CD4-positive, alpha-beta T cell (primary cell): ENCODE measurements at regions not wholly inside any gene's neighbourhood (a gene's known extent, or its start where the extent isn't known, plus 50 kb on each side); places are given as distances from the start of the nearest gene placed in this dataset.

Experiments used
- ATAC-seq: fragments of 200-7000 bp; cut with Tn5 transposase; one replicate; pipeline ENCODE4 v1.10.0; 2022; ENCODE audit warnings: mild to moderate bottlenecking; ENCODE audit not compliant: poor library complexity
- CTCF ChIA-PET: fragments of 350-600 bp; sonication (Branson Sonifier 250); formaldehyde crosslinking; loops from one replicate; lab custom pipeline; 2021; ENCODE audit warnings: antibody characterized with exemption, inconsistent platforms; lab: Charles Lee
- POLR2A ChIA-PET: fragments of 350-600 bp; sonication (Branson Sonifier 250); formaldehyde crosslinking; loops from one replicate; lab custom pipeline; 2021; ENCODE audit warnings: antibody characterized with exemption, inconsistent platforms; lab: Charles Lee
- DNase-seq, 14 experiments: peaks; one replicate each; pipeline ENCODE4 v3.0.0-alpha.2; 2013 to 2020; ENCODE audit warnings: mixed read lengths in 2 of 14
- H3K27ac ChIP-seq, 2 donors: one replicate each; pipeline versions ENCODE4 v1.5.1 to v1.7.0; 2013; ENCODE audit warnings: low read length in 2 of 2, low read depth in 1 of 2, mild to moderate bottlenecking in 1 of 2
- H3K27me3 ChIP-seq, 2 experiments: 1 replicate in 1 of 2; 2 replicates in 1 of 2; pipeline versions ENCODE4 v1.6.1 to v1.7.0; 2013; ENCODE audit warnings: low read length in 2 of 2, control low read depth in 1 of 2, mild to moderate bottlenecking in 1 of 2, moderate library complexity in 1 of 2; ENCODE audit not compliant: insufficient read depth in 2 of 2, control insufficient read depth in 1 of 2
- H3K36me3 ChIP-seq: one replicate; pipeline ENCODE4 v1.6.1; 2013; ENCODE audit warnings: low read length, control low read depth; ENCODE audit not compliant: insufficient read depth
- H3K4me1 ChIP-seq: one replicate; pipeline ENCODE4 v1.6.1; 2013; ENCODE audit warnings: low read length, control low read depth; ENCODE audit not compliant: insufficient read depth
- H3K4me3 ChIP-seq: one replicate; pipeline ENCODE4 v1.5.1; 2013; ENCODE audit warnings: mild to moderate bottlenecking, low read length, moderate library complexity
- H3K9me3 ChIP-seq, 2 experiments: 1 replicate in 1 of 2; 2 replicates in 1 of 2; pipeline versions ENCODE4 v1.6.1 to v1.7.0; 2013; ENCODE audit warnings: low read length in 2 of 2, mild to moderate bottlenecking in 2 of 2, control low read depth in 1 of 2, moderate library complexity in 1 of 2; ENCODE audit not compliant: control insufficient read depth in 1 of 2, insufficient read depth in 1 of 2
- H3K27ac Mint-ChIP-seq: one replicate; pipeline ENCODE4 v1.8.0; 2020; ENCODE audit warnings: mixed read lengths
- H3K27me3 Mint-ChIP-seq: one replicate; pipeline ENCODE4 v1.8.0; 2021; ENCODE audit warnings: mixed read lengths
- H3K36me3 Mint-ChIP-seq: one replicate; pipeline ENCODE4 v1.8.0; 2021; ENCODE audit warnings: low read depth, mixed read lengths
- H3K4me1 Mint-ChIP-seq: one replicate; pipeline ENCODE4 v1.8.0; 2021; ENCODE audit warnings: low read depth, mixed read lengths
- H3K4me3 Mint-ChIP-seq: one replicate; pipeline ENCODE4 v1.8.0; 2020; ENCODE audit warnings: mild to moderate bottlenecking, mixed read lengths
- H3K9me3 Mint-ChIP-seq: one replicate; pipeline ENCODE4 v1.8.0; 2020; ENCODE audit warnings: mixed read lengths
- intact Hi-C, 2 experiments: fragments of 100-400 bp; cut with DNase I in 1 of 2; cut with micrococcal nuclease in 1 of 2; formaldehyde crosslinking; loops; one replicate each; pipeline versions ENCODE4 v1.15.1 to v1.9.0; 2023 to 2025; cut with DNase I, micrococcal nuclease
- TF ChIP-seq, protein P1 (sequence below): fragments of 200-600 bp; IDR thresholded peaks from one replicate; pipeline ENCODE4 v1.8.0; 2022; ENCODE audit warnings: antibody characterized with exemption, mild to moderate bottlenecking

DNA sequence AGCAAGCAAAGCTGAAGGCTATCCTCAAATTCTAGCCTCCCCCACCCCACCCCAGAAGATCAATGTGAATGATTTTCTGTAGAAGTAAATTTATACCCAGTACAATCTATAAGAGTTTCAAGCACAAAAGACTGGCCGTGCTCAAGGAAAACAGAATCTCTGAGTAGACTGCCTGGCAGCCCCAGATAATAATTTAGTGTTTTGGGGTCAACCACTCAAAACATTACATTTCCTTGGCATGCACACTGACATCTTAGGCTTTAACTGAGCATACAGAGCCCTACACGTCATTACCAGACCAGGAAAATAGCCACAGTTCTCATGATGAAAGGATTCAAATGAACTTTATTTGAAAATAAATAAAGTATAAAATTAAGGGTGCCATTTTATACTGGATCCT, 376.5 kb downstream of the TBL1XR1 start:
- ATAC-seq = no peak
- no peaks in the 10 kb centered on the region for H3K4me1 Mint-ChIP-seq
- Histone ChIP-seq H3K36me3 (no peaks in the 10 kb centered on the region), H3K9me3 (peaks cover 0 to 11% of the 10 kb centered on the region in 2 experiments), H3K27me3 (peaks cover 0 to 4% of the 10 kb centered on the region in 2 experiments), H3K27ac (no peak overlapping the region), H3K4me1 (no peaks in the 10 kb centered on the region), H3K4me3 (no peak overlapping the region)
- ChIA-PET CTCF (no interaction called here), POLR2A (no interaction called here)
- H3K36me3 Mint-ChIP-seq = no peaks in the 10 kb centered on the region
- no peak overlapping the region for H3K27ac Mint-ChIP-seq
- intact Hi-C loops = no loop called here
- DNase-seq = no peak
- TF ChIP-seq, protein P1, sequence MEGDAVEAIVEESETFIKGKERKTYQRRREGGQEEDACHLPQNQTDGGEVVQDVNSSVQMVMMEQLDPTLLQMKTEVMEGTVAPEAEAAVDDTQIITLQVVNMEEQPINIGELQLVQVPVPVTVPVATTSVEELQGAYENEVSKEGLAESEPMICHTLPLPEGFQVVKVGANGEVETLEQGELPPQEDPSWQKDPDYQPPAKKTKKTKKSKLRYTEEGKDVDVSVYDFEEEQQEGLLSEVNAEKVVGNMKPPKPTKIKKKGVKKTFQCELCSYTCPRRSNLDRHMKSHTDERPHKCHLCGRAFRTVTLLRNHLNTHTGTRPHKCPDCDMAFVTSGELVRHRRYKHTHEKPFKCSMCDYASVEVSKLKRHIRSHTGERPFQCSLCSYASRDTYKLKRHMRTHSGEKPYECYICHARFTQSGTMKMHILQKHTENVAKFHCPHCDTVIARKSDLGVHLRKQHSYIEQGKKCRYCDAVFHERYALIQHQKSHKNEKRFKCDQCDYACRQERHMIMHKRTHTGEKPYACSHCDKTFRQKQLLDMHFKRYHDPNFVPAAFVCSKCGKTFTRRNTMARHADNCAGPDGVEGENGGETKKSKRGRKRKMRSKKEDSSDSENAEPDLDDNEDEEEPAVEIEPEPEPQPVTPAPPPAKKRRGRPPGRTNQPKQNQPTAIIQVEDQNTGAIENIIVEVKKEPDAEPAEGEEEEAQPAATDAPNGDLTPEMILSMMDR = no peak
- H3K27me3 Mint-ChIP-seq = no peaks in the 10 kb centered on the region
- no peaks in the 10 kb centered on the region for H3K9me3 Mint-ChIP-seq
- no peak overlapping the region for H3K4me3 Mint-ChIP-seq

DNA sequence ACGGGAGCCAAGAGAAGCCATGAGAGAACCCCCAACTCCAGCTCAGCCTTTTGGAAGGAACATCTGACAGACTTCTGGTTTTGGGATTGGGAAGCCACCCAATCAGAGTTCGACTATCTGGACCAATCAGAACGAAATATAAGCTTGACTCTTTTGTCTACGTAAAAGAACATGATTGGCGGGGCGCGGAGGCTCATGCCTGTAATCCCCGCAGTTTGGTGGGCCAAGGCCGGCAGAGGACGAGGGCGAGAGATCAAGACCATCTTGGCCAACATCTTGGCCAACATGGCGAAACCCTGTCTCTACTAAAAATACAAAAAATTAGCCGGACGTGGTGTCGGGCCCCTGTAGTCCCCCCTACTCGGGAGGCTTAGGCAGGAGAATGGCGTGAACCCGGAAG, 380.3 kb downstream of the TBL1XR1 start:
- H3K27ac Mint-ChIP-seq = no peak overlapping the region
- peaks cover 0 to 8% of the 10 kb centered on the region in 2 experiments for H3K9me3 ChIP-seq
- TF ChIP-seq, protein P1 = no peak

DNA sequence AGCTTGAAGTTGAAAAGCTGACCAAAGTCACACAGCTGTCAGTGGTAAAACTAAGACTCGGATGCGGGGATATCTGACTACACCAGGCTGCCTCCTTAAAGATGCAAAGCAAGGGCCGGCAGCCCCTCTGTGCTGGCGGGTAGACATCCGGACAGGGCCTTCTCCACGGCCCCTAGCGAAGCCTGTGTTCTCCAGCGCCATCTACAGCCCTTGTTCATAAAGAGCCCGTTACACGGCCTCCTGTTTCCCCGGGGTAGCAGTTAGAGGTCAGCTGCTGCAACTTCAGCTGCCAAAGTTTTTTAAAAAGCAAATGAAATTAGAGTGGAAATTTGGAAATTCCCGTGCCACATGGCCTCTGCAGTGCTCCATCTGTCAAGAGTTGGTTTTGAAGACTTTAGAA, 383.0 kb downstream of the TBL1XR1 start:
- ChIA-PET CTCF (no interaction called here), POLR2A (no interaction called here)
- DNase-seq (peak in 1 of 14 experiments; percentile 5), ATAC-seq (no peak)
- no peak overlapping the region for H3K4me3 ChIP-seq
- H3K4me3 Mint-ChIP-seq = no peak overlapping the region
- no peaks in the 10 kb centered on the region for H3K9me3 Mint-ChIP-seq
- no peak overlapping the region for H3K27ac Mint-ChIP-seq
- H3K4me1 Mint-ChIP-seq = no peaks in the 10 kb centered on the region
- H3K9me3 ChIP-seq = peaks cover 0 to 8% of the 10 kb centered on the region in 2 experiments
- intact Hi-C loops = no loop called here
- H3K27me3 ChIP-seq = peaks cover 3 to 9% of the 10 kb centered on the region in 2 experiments
- TF ChIP-seq, protein P1 = no peak
- H3K36me3 Mint-ChIP-seq = no peaks in the 10 kb centered on the region
- H3K27ac ChIP-seq = no peak overlapping the region
- no peaks in the 10 kb centered on the region for H3K4me1 ChIP-seq
- H3K27me3 Mint-ChIP-seq = peaks cover 5% of the 10 kb centered on the region
- H3K36me3 ChIP-seq = no peaks in the 10 kb centered on the region

More for the DNA sequence above, 380.3 kb downstream of the TBL1XR1 start:
- no peak overlapping the region for H3K4me3 ChIP-seq
- no peak for ATAC-seq
- no peaks in the 10 kb centered on the region for H3K4me1 ChIP-seq
- peaks cover 3 to 9% of the 10 kb centered on the region in 2 experiments for H3K27me3 ChIP-seq
- Mint-ChIP-seq H3K9me3 (no peaks in the 10 kb centered on the region), H3K27me3 (peaks cover 5% of the 10 kb centered on the region), H3K4me3 (no peak overlapping the region), H3K4me1 (no peaks in the 10 kb centered on the region), H3K36me3 (no peaks in the 10 kb centered on the region)
- ChIA-PET POLR2A (no interaction called here), CTCF (no interaction called here)
- DNase-seq = no peak
- no peaks in the 10 kb centered on the region for H3K36me3 ChIP-seq
- intact Hi-C loops = no loop called here
- H3K27ac ChIP-seq = no peak overlapping the region
